Ishikawa (cell line): ENCODE measurements at regions not wholly inside any gene's neighbourhood (a gene's known extent, or its start where the extent isn't known, plus 50 kb on each side); places are given as distances from the start of the nearest gene placed in this dataset.

Experiments
- EGR1 ChIP-seq: IDR thresholded peaks from 2 replicates; pipeline ENCODE4 v1.6.1; 2012
- RAD21 ChIP-seq: IDR thresholded peaks from 2 replicates; pipeline ENCODE4 v1.6.1; 2012; ENCODE audit warnings: low read depth
- TEAD4 ChIP-seq: IDR thresholded peaks from 2 replicates; pipeline ENCODE4 v1.6.1; 2012

DNA sequence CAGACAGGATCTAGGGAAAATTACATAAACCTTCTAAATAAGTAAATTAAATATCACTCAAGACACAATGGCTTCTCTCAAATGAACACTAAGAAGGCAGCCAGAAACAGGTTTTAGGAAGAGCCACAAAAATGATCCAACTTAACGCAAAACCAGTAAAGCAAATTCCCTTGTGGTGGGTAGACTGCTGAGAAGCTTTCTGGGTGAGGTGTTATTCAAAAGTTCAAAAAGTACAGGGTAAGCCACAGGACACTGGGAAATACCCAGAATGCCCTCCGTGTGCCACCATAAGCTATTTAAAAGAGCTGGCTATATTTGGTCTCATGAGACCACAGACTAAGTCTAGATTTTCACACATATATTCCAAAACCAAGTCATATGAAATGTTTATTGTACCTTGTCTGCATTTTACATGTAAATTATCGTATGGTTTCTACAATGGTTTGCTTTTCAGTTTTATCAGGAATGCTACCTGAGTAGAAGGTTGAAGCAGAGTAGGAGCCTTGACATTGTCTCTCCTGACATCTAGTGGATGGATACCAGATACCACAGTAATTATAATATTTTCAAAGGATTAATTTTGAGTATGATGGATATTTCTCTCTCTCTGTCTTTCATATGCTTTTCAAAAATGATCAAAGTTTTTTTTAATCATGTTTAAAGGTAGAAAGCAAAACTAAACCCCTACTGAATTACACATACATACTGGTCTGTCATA is 109.3 kb upstream of the KLHL13 start:
- TF ChIP-seq EGR1 (no peak), RAD21 (peak; percentile 74), TEAD4 (no peak)
